Natural killer cell (primary cell): ENCODE measurements at regions not wholly inside any gene's neighbourhood (a gene's known extent, or its start where the extent isn't known, plus 50 kb on each side); places are given as distances from the start of the nearest gene placed in this dataset.

Experiments
- ATAC-seq, 3 donors: fragments of 150-1000 bp in 2 of 3; fragments of 200-7000 bp in 1 of 3; cut with Tn5 transposase; 1 replicate in 1 of 3; 2 replicates in 2 of 3; pipeline ENCODE4 v1.10.0; 2021; ENCODE audit warnings: mild to moderate bottlenecking in 2 of 3, moderate library complexity in 2 of 3
- DNase-seq, 2 donors: peaks; one replicate each; pipeline versions ENCODE4 v3.0.0 to v3.0.0-alpha.2; 2013 to 2021; ENCODE audit warnings: mixed read lengths in 1 of 2
- H3K27ac ChIP-seq: one replicate; pipeline ENCODE4 v1.5.1; 2013; ENCODE audit warnings: mild to moderate bottlenecking, low read length
- H3K27me3 ChIP-seq: one replicate; pipeline ENCODE4 v1.6.1; 2013; ENCODE audit warnings: low read length; ENCODE audit not compliant: control insufficient read depth, insufficient read depth
- H3K36me3 ChIP-seq: one replicate; pipeline ENCODE4 v1.6.1; 2013; ENCODE audit warnings: low read length; ENCODE audit not compliant: control insufficient read depth, insufficient read depth
- H3K4me1 ChIP-seq: one replicate; pipeline ENCODE4 v1.6.1; 2013; ENCODE audit warnings: low read length; ENCODE audit not compliant: control insufficient read depth, insufficient read depth
- H3K4me3 ChIP-seq: one replicate; pipeline ENCODE4 v1.5.1; 2013; ENCODE audit warnings: low read length
- H3K9me3 ChIP-seq: one replicate; pipeline ENCODE4 v1.6.1; 2013; ENCODE audit warnings: low read length; ENCODE audit not compliant: control insufficient read depth, insufficient read depth
- H3K27ac Mint-ChIP-seq, 2 donors: one replicate each; pipeline ENCODE4 v1.8.0; 2022; ENCODE audit warnings: mild to moderate bottlenecking in 2 of 2, mixed read lengths in 2 of 2, moderate library complexity in 1 of 2
- H3K27me3 Mint-ChIP-seq, 2 donors: one replicate each; pipeline ENCODE4 v1.8.0; 2022; ENCODE audit warnings: low read depth in 2 of 2, mixed read lengths in 2 of 2
- H3K36me3 Mint-ChIP-seq: one replicate; pipeline ENCODE4 v1.8.0; 2022; ENCODE audit warnings: mixed read lengths
- H3K4me1 Mint-ChIP-seq, 2 donors: one replicate each; pipeline ENCODE4 v1.8.0; 2022; ENCODE audit warnings: mixed read lengths in 2 of 2
- H3K4me3 Mint-ChIP-seq: one replicate; pipeline ENCODE4 v1.8.0; 2022; ENCODE audit warnings: mild to moderate bottlenecking, moderate library complexity, mixed read lengths
- H3K9me3 Mint-ChIP-seq, 2 donors: one replicate each; pipeline ENCODE4 v1.8.0; 2022; ENCODE audit warnings: mixed read lengths in 2 of 2
- CTCF ChIP-seq: fragments of 200-600 bp; IDR thresholded peaks from one replicate; pipeline ENCODE4 v1.8.0; 2022; ENCODE audit warnings: antibody characterized with exemption
- WGBS: methylation state at CpG from one replicate; pipeline ENCODE4 v1.1.7; 2013; ENCODE audit warnings: missing lambda C conversion rate; ENCODE audit not compliant: insufficient coverage; 5-methylcytosine and 5-hydroxymethylcytosine counted together
- intact Hi-C: fragments of 100-400 bp; cut with micrococcal nuclease; formaldehyde crosslinking; loops from one replicate; pipeline ENCODE4 v1.14.2; 2022

DNA sequence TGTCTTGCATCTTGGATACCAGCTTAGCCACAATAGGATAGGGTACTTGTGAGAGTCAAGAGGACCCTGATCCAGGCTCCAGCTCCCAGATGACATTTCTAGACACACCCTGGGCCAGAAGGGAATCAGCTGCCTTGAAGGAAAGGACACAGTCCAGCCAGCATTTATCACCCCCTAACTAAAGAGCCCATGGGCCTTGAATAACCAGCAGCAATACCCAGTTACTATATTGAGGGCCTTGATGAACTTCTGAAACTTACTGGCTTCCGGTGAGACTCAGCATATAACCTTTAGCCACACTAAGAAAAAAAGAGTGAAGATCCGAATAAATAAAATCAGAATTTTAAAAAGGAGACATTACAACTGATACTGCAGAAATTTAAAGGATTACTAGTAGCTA lies 1135.4 kb downstream of the LRFN5 start:
- Histone ChIP-seq H3K36me3 (no peaks in the 10 kb centered on the region), H3K27ac (no peak overlapping the region), H3K9me3 (no peaks in the 10 kb centered on the region), H3K27me3 (no peaks in the 10 kb centered on the region), H3K4me3 (no peak overlapping the region), H3K4me1 (no peaks in the 10 kb centered on the region)
- H3K9me3 Mint-ChIP-seq: peaks cover 20% of the 10 kb centered on the region in 2 donors
- ATAC-seq: no peak
- intact Hi-C loops: no loop called here
- no peak for DNase-seq
- no peaks in the 10 kb centered on the region for H3K27me3 Mint-ChIP-seq
- no peak for TF ChIP-seq CTCF
- WGBS: 100% methylated on average over 1 of the region's 2 CpGs
- H3K4me3 Mint-ChIP-seq: no peak overlapping the region
- no peaks in the 10 kb centered on the region for H3K4me1 Mint-ChIP-seq
- no peak overlapping the region for H3K27ac Mint-ChIP-seq
- H3K36me3 Mint-ChIP-seq: peaks cover 26% of the 10 kb centered on the region

- ATAC-seq: no peak
- Histone ChIP-seq H3K4me3 (no peak overlapping the region), H3K4me1 (no peaks in the 10 kb centered on the region), H3K27me3 (no peaks in the 10 kb centered on the region), H3K36me3 (no peaks in the 10 kb centered on the region), H3K9me3 (no peaks in the 10 kb centered on the region), H3K27ac (no peak overlapping the region)
- DNase-seq: no peak
- Mint-ChIP-seq H3K4me3 (no peak overlapping the region), H3K27me3 (no peaks in the 10 kb centered on the region), H3K9me3 (peaks cover 20 to 25% of the 10 kb centered on the region in 2 donors), H3K4me1 (no peaks in the 10 kb centered on the region), H3K27ac (no peak overlapping the region), H3K36me3 (peaks cover 8% of the 10 kb centered on the region)
- intact Hi-C loops: no loop called here
- 92% methylated on average over 1 of the region's 1 CpG for WGBS
- TF ChIP-seq CTCF: no peak
Observed at GRCh38 chr14:42736408-42736807, 1129.7 kb downstream of the LRFN5 start.

DNA sequence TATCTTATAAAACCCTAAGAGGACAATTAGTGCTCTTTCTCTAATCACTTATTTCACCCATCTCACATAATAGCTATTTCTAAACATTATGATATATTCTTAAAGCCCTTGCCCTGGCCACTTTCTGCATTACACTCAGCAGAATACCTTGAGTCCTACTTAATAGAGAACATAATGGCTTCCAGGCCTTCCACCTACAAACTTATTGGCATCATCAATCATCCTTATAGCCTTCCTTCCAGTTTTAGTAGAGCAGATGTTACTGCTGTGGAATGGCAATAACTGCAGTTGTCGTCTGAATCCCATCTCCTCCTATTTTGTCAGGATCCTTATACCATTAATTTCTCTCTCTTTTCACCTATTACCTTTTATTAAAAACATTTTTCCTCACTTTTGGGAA lies 1127.4 kb downstream of the LRFN5 start:
- DNase-seq (no peak), ATAC-seq (no peak)
- H3K27ac ChIP-seq: no peak overlapping the region
- no peaks in the 10 kb centered on the region for H3K27me3 ChIP-seq
- no peak overlapping the region for H3K4me3 ChIP-seq
- WGBS: 100% methylated on average over 1 of the region's 1 CpG
- Mint-ChIP-seq H3K36me3 (peaks cover 8% of the 10 kb centered on the region), H3K27ac (no peak overlapping the region), H3K27me3 (no peaks in the 10 kb centered on the region), H3K4me1 (no peaks in the 10 kb centered on the region), H3K4me3 (no peak overlapping the region), H3K9me3 (peaks cover 19 to 23% of the 10 kb centered on the region in 2 donors)
- H3K4me1 ChIP-seq: no peaks in the 10 kb centered on the region
- H3K9me3 ChIP-seq: no peaks in the 10 kb centered on the region
- intact Hi-C loops: no loop called here
- H3K36me3 ChIP-seq: no peaks in the 10 kb centered on the region
- TF ChIP-seq CTCF: no peak

DNA sequence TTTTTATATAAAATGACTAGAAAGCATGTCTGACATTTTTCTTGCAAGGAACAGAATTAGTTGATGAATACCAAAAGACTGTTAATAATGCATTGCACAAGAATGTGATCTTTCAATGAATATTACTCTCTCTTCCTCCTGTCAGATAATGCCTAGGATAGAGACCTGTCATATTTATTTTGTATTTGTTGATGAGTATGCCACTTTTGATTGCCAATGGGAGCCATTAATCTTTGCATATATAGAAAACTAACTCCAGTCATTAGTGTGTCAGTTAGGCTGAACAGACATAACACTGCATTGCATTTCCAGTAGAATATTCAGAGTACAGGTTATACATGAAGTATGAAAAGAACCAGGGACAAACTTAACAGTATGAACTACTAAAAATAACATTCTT lies 1125.3 kb downstream of the LRFN5 start:
- intact Hi-C loops: no loop called here
- H3K4me3 Mint-ChIP-seq: no peak overlapping the region
- no peak overlapping the region for H3K4me3 ChIP-seq
- peaks cover 14% of the 10 kb centered on the region for H3K36me3 Mint-ChIP-seq
- no peaks in the 10 kb centered on the region for H3K9me3 ChIP-seq
- H3K36me3 ChIP-seq: no peaks in the 10 kb centered on the region
- no peak for DNase-seq
- no peak for TF ChIP-seq CTCF
- ATAC-seq: no peak
- H3K4me1 Mint-ChIP-seq: no peaks in the 10 kb centered on the region
- H3K27ac Mint-ChIP-seq: no peak overlapping the region
- no peaks in the 10 kb centered on the region for H3K27me3 ChIP-seq
- H3K27me3 Mint-ChIP-seq: no peaks in the 10 kb centered on the region
- peaks cover 21 to 24% of the 10 kb centered on the region in 2 donors for H3K9me3 Mint-ChIP-seq
- H3K4me1 ChIP-seq: no peaks in the 10 kb centered on the region
- no peak overlapping the region for H3K27ac ChIP-seq
